OCI-LY3 (cell line): ENCODE measurements at regions not wholly inside any gene's neighbourhood (a gene's known extent, or its start where the extent isn't known, plus 50 kb on each side); places are given as distances from the start of the nearest gene placed in this dataset.

Experiments used
- H2AFZ ChIP-seq: fragments of 200-600, 300-600 bp; shearing (Covaris generic); 2 replicates; pipeline ENCODE4 v1.6.0; 2014; ENCODE audit warnings: antibody characterized with exemption, low read depth, low read length
- H3K27ac ChIP-seq: fragments of 200-600, 300-600 bp; sonication (generic); 2 replicates; pipeline ENCODE4 v1.5.1; 2014; ENCODE audit warnings: mild to moderate bottlenecking, low read length, moderate library complexity, mixed read lengths
- H3K27me3 ChIP-seq: fragments of 200-600, 300-600 bp; sonication (generic); 2 replicates; pipeline ENCODE4 v1.6.1; 2014; ENCODE audit warnings: low read depth, low read length, mixed read lengths
- H3K36me3 ChIP-seq: fragments of 200-600, 300-600 bp; sonication (generic); replicated peaks from 2 replicates; pipeline ENCODE3; 2014; ENCODE audit warnings: low read depth, low read length, mixed read lengths
- H3K4me1 ChIP-seq: fragments of 300-600, 200-600 bp; sonication (generic); 2 replicates; pipeline ENCODE4 v1.6.1; 2014; ENCODE audit warnings: low read length, mixed read lengths
- H3K4me2 ChIP-seq: fragments of 200-600, 300-600 bp; sonication (generic); 2 replicates; pipeline ENCODE4 v1.6.1; 2014; ENCODE audit warnings: low read length, mixed read lengths
- H3K4me3 ChIP-seq: fragments of 300-600, 200-600 bp; sonication (generic); 2 replicates; pipeline ENCODE4 v1.5.1; 2014; ENCODE audit warnings: antibody characterized with exemption, mild to moderate bottlenecking, low read length, moderate library complexity
- H3K79me2 ChIP-seq: fragments of 300-600, 200-600 bp; shearing (Covaris generic); 2 replicates; pipeline ENCODE4 v1.6.1; 2014; ENCODE audit warnings: mild to moderate bottlenecking, low read length, mixed read lengths
- H3K9ac ChIP-seq: fragments of 300-600, 200-600 bp; shearing (Covaris generic); 2 replicates; pipeline ENCODE4 v1.6.0; 2014; ENCODE audit warnings: mild to moderate bottlenecking, low read length, moderate library complexity
- H3K9me3 ChIP-seq: fragments of 200-600, 300-600 bp; shearing (Covaris generic); 2 replicates; pipeline ENCODE4 v1.6.1; 2014; ENCODE audit warnings: low read length, mixed read lengths; ENCODE audit not compliant: insufficient read depth
- H4K20me1 ChIP-seq: fragments of 200-600, 300-600 bp; sonication (generic); 2 replicates; pipeline ENCODE4 v1.6.1; 2016; ENCODE audit warnings: low read length, mixed read lengths; ENCODE audit not compliant: insufficient read depth
- EZH2phosphoT487 ChIP-seq: fragments of 200-600 bp; shearing (Covaris generic); IDR thresholded peaks from 2 replicates; pipeline ENCODE4 v1.6.1; 2018; ENCODE audit warnings: antibody characterized with exemption, mixed run types, low read depth
- TF ChIP-seq, protein P1 (sequence below): fragments of 200-600, 300-600 bp; sonication (generic); IDR thresholded peaks from 2 replicates; pipeline ENCODE4 v1.5.1; 2014; ENCODE audit warnings: antibody characterized with exemption, low read length, low read depth

DNA sequence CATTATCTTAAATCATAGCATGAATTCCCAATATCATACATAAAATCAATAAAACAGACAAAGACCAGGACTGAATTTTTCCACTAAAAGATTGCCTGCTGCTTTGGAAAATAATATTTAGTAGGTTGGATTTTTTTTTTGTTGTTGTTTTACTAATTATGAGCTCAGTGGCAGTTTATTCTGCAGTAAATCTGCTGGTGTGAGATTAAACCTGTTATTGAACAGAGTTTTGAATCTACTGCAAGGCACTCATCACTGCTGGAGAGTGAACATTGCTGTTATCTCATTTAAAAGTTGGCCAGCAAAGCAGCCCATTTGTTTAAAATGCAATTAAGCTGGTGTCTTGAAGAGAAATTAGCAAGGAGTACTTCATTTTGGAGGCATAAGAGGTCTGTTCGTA is 986.1 kb downstream of the ADGRL2 start:
- Histone ChIP-seq H4K20me1 (no peaks in the 10 kb centered on the region), H3K4me1 (peaks cover 20% of the 10 kb centered on the region), H3K4me3 (no peak overlapping the region), H2AFZ (no peak overlapping the region), H3K27me3 (no peaks in the 10 kb centered on the region), H3K9me3 (peaks cover 15% of the 10 kb centered on the region; the same call in 1 of the 2 replicates), H3K27ac (no peak overlapping the region), H3K79me2 (no peaks in the 10 kb centered on the region), H3K36me3 (peaks cover 4% of the 10 kb centered on the region), H3K9ac (no peak overlapping the region), H3K4me2 (peak overlapping the region; percentile 24)
- TF ChIP-seq EZH2phosphoT487, result no peak
- TF ChIP-seq, protein P1, sequence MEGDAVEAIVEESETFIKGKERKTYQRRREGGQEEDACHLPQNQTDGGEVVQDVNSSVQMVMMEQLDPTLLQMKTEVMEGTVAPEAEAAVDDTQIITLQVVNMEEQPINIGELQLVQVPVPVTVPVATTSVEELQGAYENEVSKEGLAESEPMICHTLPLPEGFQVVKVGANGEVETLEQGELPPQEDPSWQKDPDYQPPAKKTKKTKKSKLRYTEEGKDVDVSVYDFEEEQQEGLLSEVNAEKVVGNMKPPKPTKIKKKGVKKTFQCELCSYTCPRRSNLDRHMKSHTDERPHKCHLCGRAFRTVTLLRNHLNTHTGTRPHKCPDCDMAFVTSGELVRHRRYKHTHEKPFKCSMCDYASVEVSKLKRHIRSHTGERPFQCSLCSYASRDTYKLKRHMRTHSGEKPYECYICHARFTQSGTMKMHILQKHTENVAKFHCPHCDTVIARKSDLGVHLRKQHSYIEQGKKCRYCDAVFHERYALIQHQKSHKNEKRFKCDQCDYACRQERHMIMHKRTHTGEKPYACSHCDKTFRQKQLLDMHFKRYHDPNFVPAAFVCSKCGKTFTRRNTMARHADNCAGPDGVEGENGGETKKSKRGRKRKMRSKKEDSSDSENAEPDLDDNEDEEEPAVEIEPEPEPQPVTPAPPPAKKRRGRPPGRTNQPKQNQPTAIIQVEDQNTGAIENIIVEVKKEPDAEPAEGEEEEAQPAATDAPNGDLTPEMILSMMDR, result no peak

DNA sequence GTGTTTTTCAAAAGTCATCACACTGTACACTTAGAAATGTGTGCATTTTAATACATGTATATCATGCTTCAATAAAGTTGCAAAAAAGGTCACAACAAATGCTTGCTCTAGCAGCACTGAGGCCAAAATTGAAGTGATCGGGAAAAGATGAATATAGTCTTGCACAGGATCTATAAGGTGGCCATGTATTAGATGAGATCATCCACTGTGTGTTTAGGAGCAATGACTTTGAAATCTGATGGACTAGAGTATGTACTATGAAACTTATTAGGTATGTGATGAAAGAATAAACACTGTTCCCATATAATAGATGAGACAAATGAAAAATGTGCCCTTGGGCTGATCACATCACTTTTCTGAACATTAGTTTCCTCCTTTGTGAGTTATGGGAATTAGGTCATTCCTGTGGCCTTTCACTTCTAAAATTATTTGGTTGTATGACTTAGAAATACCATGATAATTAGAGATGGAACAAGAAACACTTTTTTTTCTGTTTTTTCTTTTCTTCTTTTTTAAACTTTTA is 984.6 kb downstream of the ADGRL2 start:
- Histone ChIP-seq H3K4me3 (no peak overlapping the region), H3K79me2 (no peaks in the 10 kb centered on the region), H2AFZ (no peak overlapping the region), H4K20me1 (no peaks in the 10 kb centered on the region), H3K9me3 (peaks cover 7% of the 10 kb centered on the region; the same call in 1 of the 2 replicates), H3K27ac (no peak overlapping the region), H3K4me1 (peaks cover 20% of the 10 kb centered on the region), H3K9ac (no peak overlapping the region), H3K36me3 (peaks cover 4% of the 10 kb centered on the region), H3K27me3 (no peaks in the 10 kb centered on the region), H3K4me2 (no peak overlapping the region)
- TF ChIP-seq EZH2phosphoT487, result no peak
- TF ChIP-seq, protein P1, result no peak

DNA sequence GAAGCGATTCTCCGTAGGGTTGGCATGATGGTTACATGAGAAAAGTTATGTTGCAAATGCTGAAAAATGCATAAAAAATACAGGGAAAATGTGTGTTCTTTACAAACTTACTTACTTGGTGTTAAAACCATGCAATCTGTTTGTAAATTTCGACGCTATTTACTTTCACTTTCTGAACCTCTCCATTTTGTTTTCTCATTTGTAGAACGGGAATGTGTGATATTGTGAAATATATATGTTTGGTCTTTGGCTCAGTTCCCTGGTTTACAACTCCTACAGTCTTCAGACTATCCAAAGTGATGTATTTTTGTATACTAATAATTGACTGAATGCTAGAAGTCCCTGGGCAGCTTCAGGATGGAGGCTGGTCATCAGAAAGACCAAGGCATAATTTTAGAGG is 982.3 kb downstream of the ADGRL2 start:
- Histone ChIP-seq H3K4me3 (no peak overlapping the region), H3K36me3 (no peaks in the 10 kb centered on the region), H3K27me3 (no peaks in the 10 kb centered on the region), H3K9me3 (no peaks in the 10 kb centered on the region), H3K79me2 (no peaks in the 10 kb centered on the region), H3K27ac (no peak overlapping the region), H2AFZ (no peak overlapping the region), H3K9ac (no peak overlapping the region), H3K4me2 (no peak overlapping the region), H4K20me1 (no peaks in the 10 kb centered on the region), H3K4me1 (peaks cover 11% of the 10 kb centered on the region)
- TF ChIP-seq EZH2phosphoT487, result no peak
- TF ChIP-seq, protein P1, result no peak

DNA sequence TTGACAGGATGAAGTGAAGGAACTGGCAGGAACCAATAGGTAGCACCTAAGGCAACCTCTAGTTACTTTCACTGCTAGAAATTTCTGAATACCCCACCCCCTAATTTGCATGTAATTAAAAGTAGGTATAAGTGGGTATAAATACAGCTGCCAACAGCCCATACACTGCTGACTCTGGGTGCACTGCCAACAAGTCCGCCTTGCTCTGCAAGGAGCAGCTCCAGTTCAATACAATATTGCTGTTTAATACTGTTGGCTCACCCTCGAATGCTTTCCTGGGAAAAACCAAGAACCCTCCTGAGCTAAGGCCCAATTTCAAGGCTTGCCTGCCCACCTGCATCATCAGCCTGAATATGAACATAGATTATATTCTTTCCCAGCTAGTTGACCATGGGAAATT is 981.9 kb downstream of the ADGRL2 start:
- Histone ChIP-seq H3K9ac (no peak overlapping the region), H3K79me2 (no peaks in the 10 kb centered on the region), H3K27me3 (no peaks in the 10 kb centered on the region), H3K4me1 (peaks cover 7% of the 10 kb centered on the region), H3K27ac (no peak overlapping the region), H4K20me1 (no peaks in the 10 kb centered on the region), H3K4me3 (no peak overlapping the region), H3K36me3 (no peaks in the 10 kb centered on the region), H3K4me2 (no peak overlapping the region), H3K9me3 (no peaks in the 10 kb centered on the region), H2AFZ (no peak overlapping the region)
- TF ChIP-seq, protein P1, result no peak
- no peak for TF ChIP-seq EZH2phosphoT487
